OCI-LY1 (cell line): ENCODE measurements at regions not wholly inside any gene's neighbourhood (a gene's known extent, or its start where the extent isn't known, plus 50 kb on each side); places are given as distances from the start of the nearest gene placed in this dataset.

ENCODE experiments used
- H2AFZ ChIP-seq: fragments of 200-600 bp; sonication (generic), shearing (Covaris generic); 2 replicates; pipeline ENCODE4 v1.6.0; 2014; ENCODE audit warnings: antibody characterized with exemption, mild to moderate bottlenecking, low read length
- H3F3A ChIP-seq: fragments of 200-600 bp; sonication (generic), shearing (Covaris generic); 2 replicates; pipeline ENCODE4 v1.6.0; 2014; ENCODE audit warnings: mild to moderate bottlenecking, antibody characterized with exemption, low read length, moderate library complexity; ENCODE audit not compliant: insufficient read depth
- H3K27ac ChIP-seq: fragments of 200-600 bp; sonication (generic); 2 replicates; pipeline ENCODE4 v1.5.1; 2014; ENCODE audit warnings: low read length, mixed run types, mild to moderate bottlenecking, low read depth; ENCODE audit not compliant: poor library complexity, severe bottlenecking
- H3K27me3 ChIP-seq: fragments of 200-600 bp; sonication (generic); 2 replicates; pipeline ENCODE4 v1.6.0; 2014; ENCODE audit warnings: antibody characterized with exemption, mild to moderate bottlenecking, low read length, moderate library complexity; ENCODE audit not compliant: insufficient read depth
- H3K36me3 ChIP-seq: fragments of 200-600 bp; sonication (generic); 2 replicates; pipeline ENCODE4 v1.6.1; 2014; ENCODE audit warnings: mild to moderate bottlenecking, antibody characterized with exemption, low read length, moderate library complexity, mixed read lengths; ENCODE audit not compliant: insufficient read depth
- H3K4me1 ChIP-seq: fragments of 200-600 bp; sonication (generic); 2 replicates; pipeline ENCODE4 v1.5.1; 2014; ENCODE audit warnings: mild to moderate bottlenecking, low read length, moderate library complexity; ENCODE audit not compliant: insufficient read depth, severe bottlenecking
- H3K4me2 ChIP-seq: fragments of 200-600 bp; sonication (generic), shearing (Covaris generic); 2 replicates; pipeline ENCODE4 v1.6.1; 2014; ENCODE audit warnings: low read length
- H3K4me3 ChIP-seq: fragments of 200-600 bp; sonication (generic); 2 replicates; pipeline ENCODE4 v1.5.1; 2014; ENCODE audit warnings: low read length, low read depth, mild to moderate bottlenecking, mixed read lengths; ENCODE audit not compliant: poor library complexity, severe bottlenecking
- H3K79me2 ChIP-seq: fragments of 200-600 bp; shearing (Covaris generic); 2 replicates; pipeline ENCODE4 v1.6.1; 2016; ENCODE audit warnings: mixed run types, low read length, mixed read lengths; ENCODE audit not compliant: insufficient read depth
- H3K9ac ChIP-seq: fragments of 200-600 bp; sonication (generic), shearing (Covaris generic); 2 replicates; pipeline ENCODE4 v1.6.1; 2014; ENCODE audit warnings: mild to moderate bottlenecking, low read length, mixed read lengths
- H3K9me2 ChIP-seq: fragments of 200-600 bp; sonication (generic), shearing (Covaris generic); 2 replicates; pipeline ENCODE4 v1.6.1; 2014; ENCODE audit warnings: low read depth, mild to moderate bottlenecking, low read length, mixed read lengths
- H3K9me3 ChIP-seq: fragments of 200-600 bp; shearing (Covaris generic); 2 replicates; pipeline ENCODE4 v1.6.1; 2014; ENCODE audit warnings: low read length, mixed read lengths
- H4K20me1 ChIP-seq: fragments of 200-600 bp; sonication (generic), shearing (Covaris generic); 2 replicates; pipeline ENCODE4 v1.6.0; 2016; ENCODE audit warnings: mild to moderate bottlenecking, low read length; ENCODE audit not compliant: insufficient read depth
- CTCF ChIP-seq: fragments of 200-600 bp; sonication (generic), shearing (Covaris generic); IDR thresholded peaks from 2 replicates; pipeline ENCODE4 v1.5.1; 2017; ENCODE audit warnings: mild to moderate bottlenecking, antibody characterized with exemption, low read length, moderate library complexity, mixed read lengths
- EZH2 ChIP-seq: fragments of 200-600 bp; sonication (generic), shearing (Covaris generic); IDR thresholded peaks from 2 replicates; pipeline ENCODE4 v1.8.0; 2017; ENCODE audit warnings: borderline replicate concordance, mixed run types, mild to moderate bottlenecking, antibody characterized with exemption, low read length, moderate library complexity, mixed read lengths

GRCh38 chr18:45506951-45507350, 108.3 kb upstream of the SLC14A2 start:
- Histone ChIP-seq H3K36me3 (no peaks in the 10 kb centered on the region), H3K27ac (no peak overlapping the region), H3K4me2 (no peak overlapping the region), H3K27me3 (no peaks in the 10 kb centered on the region), H3K79me2 (no peaks in the 10 kb centered on the region), H3K9ac (no peak overlapping the region), H3K9me3 (no peaks in the 10 kb centered on the region), H4K20me1 (no peaks in the 10 kb centered on the region), H3K9me2 (no peaks in the 10 kb centered on the region), H3K4me3 (no peak overlapping the region), H3F3A (no peaks in the 10 kb centered on the region), H2AFZ (no peak overlapping the region), H3K4me1 (no peaks in the 10 kb centered on the region)
- no peak for TF ChIP-seq EZH2
- TF ChIP-seq CTCF, result no peak

- Histone ChIP-seq H3K27me3 (no peaks in the 10 kb centered on the region), H3K9me3 (no peaks in the 10 kb centered on the region), H3K79me2 (no peaks in the 10 kb centered on the region), H3K36me3 (no peaks in the 10 kb centered on the region), H4K20me1 (no peaks in the 10 kb centered on the region), H3K9ac (no peak overlapping the region), H3F3A (no peaks in the 10 kb centered on the region), H2AFZ (no peak overlapping the region), H3K9me2 (no peaks in the 10 kb centered on the region), H3K27ac (no peak overlapping the region), H3K4me2 (no peak overlapping the region), H3K4me3 (no peak overlapping the region), H3K4me1 (no peaks in the 10 kb centered on the region)
- TF ChIP-seq EZH2 (no peak), CTCF (no peak)
These were observed 105.7 kb upstream of the SLC14A2 start for GRCh38 chr18:45509535-45509934.

GRCh38 chr18:45510656-45511055, 104.6 kb upstream of the SLC14A2 start:
- Histone ChIP-seq H3K4me2 (no peak overlapping the region), H3F3A (no peaks in the 10 kb centered on the region), H3K9me2 (no peaks in the 10 kb centered on the region), H4K20me1 (no peaks in the 10 kb centered on the region), H3K4me3 (no peak overlapping the region), H2AFZ (no peak overlapping the region), H3K27me3 (no peaks in the 10 kb centered on the region), H3K27ac (no peak overlapping the region), H3K4me1 (no peaks in the 10 kb centered on the region), H3K79me2 (no peaks in the 10 kb centered on the region), H3K9ac (no peak overlapping the region), H3K9me3 (no peaks in the 10 kb centered on the region), H3K36me3 (no peaks in the 10 kb centered on the region)
- TF ChIP-seq CTCF (no peak), EZH2 (no peak)
